IPS-18c (cell line): ENCODE measurements at regions not wholly inside any gene's neighbourhood (a gene's known extent, or its start where the extent isn't known, plus 50 kb on each side); places are given as distances from the start of the nearest gene placed in this dataset.

Experiments used
- H3K4me3 ChIP-seq: 2 replicates; pipeline ENCODE4 v1.7.0; 2013; ENCODE audit warnings: low read depth, mild to moderate bottlenecking, low read length, moderate library complexity; ENCODE audit not compliant: insufficient read depth
- H3K9me3 ChIP-seq: one replicate; pipeline ENCODE4 v1.6.1; 2013; ENCODE audit warnings: mild to moderate bottlenecking, low read length, moderate library complexity; ENCODE audit not compliant: control insufficient read depth, insufficient read depth

GRCh38 chr6:19028201-19028600 lies 641.1 kb downstream of the RNF144B start:
- no peak overlapping the region for H3K4me3 ChIP-seq

DNA sequence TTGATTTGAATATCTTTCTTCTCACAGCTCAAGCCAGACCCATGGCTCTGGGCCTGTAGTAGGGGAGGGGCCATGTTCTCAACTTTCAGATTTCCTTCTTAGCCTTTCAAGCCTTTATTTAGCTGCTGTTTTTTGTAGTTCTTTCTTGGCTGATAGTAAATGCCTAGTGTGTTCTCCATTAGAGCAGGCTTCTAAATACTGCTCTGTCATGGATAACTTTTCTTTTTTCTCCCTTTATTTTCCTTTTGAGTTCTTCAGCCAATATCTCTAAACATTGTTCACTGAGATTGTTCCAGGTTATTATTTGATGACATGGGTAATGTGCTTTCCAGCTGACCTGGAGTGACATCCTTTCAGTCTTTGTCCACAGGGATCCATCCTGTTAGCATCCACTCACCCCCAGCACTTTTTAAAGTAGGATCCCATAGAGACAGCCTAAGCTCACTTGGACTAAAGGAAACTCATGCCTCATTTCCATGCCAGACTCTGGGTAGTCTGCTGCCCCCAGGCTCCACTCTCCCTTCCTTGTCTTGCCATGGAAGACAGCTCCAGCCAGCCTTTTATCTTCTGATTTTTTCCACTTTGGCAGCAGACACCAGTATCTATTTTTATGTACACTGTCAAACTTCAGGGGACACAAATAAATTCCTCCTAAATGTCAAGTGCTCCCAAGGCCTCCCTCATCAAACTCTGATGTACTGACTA lies 645.6 kb downstream of the RNF144B start:
- H3K9me3 ChIP-seq = no peaks in the 10 kb centered on the region

More at GRCh38 chr6:19028201-19028600, 641.1 kb downstream of the RNF144B start:
- H3K9me3 ChIP-seq = no peaks in the 10 kb centered on the region

DNA sequence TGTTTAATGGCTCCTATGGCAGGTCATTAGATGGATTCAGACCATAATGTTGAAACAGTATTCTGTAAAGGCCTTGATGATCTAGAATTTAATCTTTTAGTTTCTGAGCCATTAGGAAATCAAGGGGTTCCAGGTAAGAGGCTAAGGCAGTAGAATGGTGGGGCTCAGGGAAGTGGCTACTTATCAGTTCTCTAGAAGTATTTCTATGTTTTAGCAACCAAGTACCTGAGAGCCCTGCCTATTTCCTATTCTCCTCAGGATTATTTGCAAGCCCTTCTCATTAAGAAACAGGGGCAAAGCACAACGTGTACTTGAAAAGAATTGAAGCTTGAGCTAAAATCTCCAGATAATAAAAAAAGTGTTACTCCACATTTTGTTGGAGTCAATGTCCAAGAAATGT lies 646.5 kb downstream of the RNF144B start:
- no peaks in the 10 kb centered on the region for H3K9me3 ChIP-seq

More for the DNA sequence above, 645.6 kb downstream of the RNF144B start:
- no peak overlapping the region for H3K4me3 ChIP-seq

GRCh38 chr6:19034986-19035385 lies 647.8 kb downstream of the RNF144B start:
- no peaks in the 10 kb centered on the region for H3K9me3 ChIP-seq

More for the DNA sequence above, 646.5 kb downstream of the RNF144B start:
- no peak overlapping the region for H3K4me3 ChIP-seq

DNA sequence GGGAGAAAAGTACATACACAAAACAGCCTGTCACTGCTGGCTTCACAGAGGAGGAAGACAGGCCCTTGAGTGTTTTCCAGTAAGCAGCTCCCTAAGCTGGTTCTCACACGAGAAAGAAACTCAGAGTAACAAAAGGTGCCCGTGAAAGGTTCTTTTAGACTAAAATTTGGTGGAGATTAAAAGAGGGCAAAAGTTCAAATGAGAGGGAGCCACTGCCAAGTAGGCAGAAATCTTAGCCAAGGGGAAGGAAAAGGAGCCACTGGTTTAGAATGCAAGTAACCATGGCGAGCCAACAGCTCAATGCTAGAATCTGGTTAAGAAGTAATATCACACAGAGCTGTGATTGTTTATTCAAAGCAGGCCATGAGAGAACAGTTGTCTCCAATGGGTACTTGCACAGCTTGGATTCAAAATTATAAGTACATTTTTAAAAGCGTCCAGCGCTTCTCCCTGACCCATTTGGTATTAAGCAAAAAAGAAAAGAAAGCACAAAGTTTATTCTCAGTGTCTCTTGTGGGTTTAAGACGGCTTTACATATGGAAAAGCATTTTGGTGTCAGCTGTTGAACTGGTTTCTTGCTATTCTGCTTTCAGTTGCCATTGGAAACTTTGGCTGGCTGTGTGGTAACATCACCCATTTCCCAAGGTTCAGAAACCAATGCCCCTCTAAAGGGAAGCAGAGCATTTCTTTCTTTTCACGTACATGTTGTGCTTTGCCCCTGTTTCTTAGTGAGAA lies 648.5 kb downstream of the RNF144B start:
- Histone ChIP-seq H3K9me3 (no peaks in the 10 kb centered on the region), H3K4me3 (no peak overlapping the region)

More at GRCh38 chr6:19034986-19035385, 647.8 kb downstream of the RNF144B start:
- H3K4me3 ChIP-seq = no peak overlapping the region

- H3K9me3 ChIP-seq = no peaks in the 10 kb centered on the region
- no peak overlapping the region for H3K4me3 ChIP-seq
Measured at GRCh38 chr6:19036196-19036555, 649.0 kb downstream of the RNF144B start.

DNA sequence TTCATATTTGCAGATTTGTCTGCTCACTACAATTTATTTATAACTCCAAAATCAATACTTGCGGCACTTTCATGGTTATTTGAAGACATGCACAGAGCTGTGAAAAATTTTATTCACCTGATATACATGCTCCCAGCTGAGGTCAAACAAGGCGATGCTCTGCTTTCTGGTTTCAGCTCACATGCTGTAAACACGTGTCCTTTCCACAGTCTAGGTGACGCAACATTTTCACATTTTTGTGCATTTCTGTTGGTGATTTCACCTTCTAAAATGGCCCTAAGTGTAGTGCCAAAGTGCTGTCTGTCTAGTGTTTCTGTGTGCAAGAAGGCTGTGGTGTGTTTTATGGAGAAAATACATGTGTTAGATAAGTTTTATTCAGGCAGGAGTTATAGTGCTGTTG lies 650.5 kb downstream of the RNF144B start:
- Histone ChIP-seq H3K9me3 (no peaks in the 10 kb centered on the region), H3K4me3 (no peak overlapping the region)

DNA sequence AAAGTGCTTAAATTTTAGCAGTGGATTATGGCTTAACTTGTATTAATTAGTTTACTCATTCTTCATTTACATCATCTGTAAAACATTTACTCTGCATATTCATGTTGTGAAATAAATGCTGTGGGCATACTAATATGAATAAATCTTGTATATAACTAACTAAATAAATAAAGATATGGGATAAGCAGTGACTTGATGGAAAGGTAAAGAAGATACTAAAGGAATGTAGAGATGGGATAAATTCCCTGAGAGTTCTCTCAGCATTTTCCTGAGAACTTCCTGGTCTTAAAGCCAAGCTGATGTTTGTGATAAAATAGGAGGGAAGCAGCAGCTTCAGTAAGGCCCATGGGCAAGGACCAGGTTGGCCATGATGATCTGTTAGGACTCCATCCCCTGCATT lies 652.1 kb downstream of the RNF144B start:
- Histone ChIP-seq H3K4me3 (no peak overlapping the region), H3K9me3 (no peaks in the 10 kb centered on the region)

- Histone ChIP-seq H3K4me3 (no peak overlapping the region), H3K9me3 (no peaks in the 10 kb centered on the region)
Measured at GRCh38 chr6:19041906-19042305, 654.8 kb downstream of the RNF144B start.

- no peaks in the 10 kb centered on the region for H3K9me3 ChIP-seq
- no peak overlapping the region for H3K4me3 ChIP-seq
Measured at GRCh38 chr6:19042420-19042819, 655.3 kb downstream of the RNF144B start.

DNA sequence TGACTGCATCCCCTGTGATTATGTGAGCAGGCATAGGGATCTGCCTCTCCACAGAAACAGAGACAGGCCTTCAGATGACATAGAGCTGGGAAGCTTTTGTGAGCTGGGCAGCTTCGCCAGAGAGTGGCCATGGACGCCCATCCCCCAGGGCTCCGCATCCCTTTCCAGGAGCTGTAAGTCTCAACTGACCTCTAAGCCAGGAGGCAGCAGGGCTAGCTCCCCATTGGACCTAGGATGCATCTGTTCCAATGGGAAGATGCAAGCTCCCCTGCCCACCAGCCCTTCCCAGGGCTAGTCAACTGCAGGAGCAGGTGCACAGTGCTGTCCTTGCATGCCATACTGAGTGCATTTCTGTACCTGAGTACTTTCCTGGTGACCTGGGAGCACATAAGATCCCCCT lies 663.6 kb downstream of the RNF144B start:
- H3K4me3 ChIP-seq = no peak overlapping the region

DNA sequence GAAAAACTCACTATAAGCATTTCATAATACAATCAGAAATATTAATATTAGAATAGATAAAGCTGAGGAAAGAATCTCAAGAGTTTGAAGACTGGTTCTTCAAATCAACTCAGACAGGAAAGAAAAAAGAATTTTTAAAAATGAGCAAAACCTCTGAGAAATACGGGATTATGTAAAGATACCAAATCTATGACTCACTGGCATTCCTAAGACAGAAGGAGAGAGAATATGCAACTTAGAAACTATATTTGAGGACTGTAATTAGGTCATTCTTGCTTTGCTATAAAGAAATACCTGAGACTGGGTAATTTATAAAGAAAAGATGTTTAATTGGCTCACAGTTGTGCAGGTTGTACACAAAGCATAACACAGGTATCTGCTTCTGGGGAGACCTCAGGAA lies 665.1 kb downstream of the RNF144B start:
- no peak overlapping the region for H3K4me3 ChIP-seq
- no peaks in the 10 kb centered on the region for H3K9me3 ChIP-seq

More for the DNA sequence above, 663.6 kb downstream of the RNF144B start:
- no peaks in the 10 kb centered on the region for H3K9me3 ChIP-seq

- H3K9me3 ChIP-seq = no peaks in the 10 kb centered on the region
- no peak overlapping the region for H3K4me3 ChIP-seq
Measured at GRCh38 chr6:19059102-19059501, 672.0 kb downstream of the RNF144B start.

DNA sequence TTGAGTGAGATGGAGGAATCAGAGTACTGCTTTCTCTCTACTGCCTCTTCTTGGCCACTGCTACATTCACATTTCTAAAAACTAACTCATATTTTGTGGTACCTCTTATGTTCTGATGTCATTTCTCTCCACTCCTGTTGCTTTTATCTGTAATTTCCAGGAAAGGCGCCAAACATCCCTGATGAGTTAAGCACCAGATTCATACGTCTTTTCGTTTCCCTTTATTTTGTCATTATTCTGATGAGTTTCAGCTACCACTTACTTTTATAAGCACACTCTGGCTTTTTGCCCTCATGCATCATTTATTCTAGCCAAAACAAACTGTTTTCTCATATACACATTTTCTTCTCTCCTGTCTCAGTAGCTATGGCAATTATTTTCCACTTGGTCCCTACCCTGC lies 680.0 kb downstream of the RNF144B start:
- Histone ChIP-seq H3K9me3 (no peaks in the 10 kb centered on the region), H3K4me3 (no peak overlapping the region)

DNA sequence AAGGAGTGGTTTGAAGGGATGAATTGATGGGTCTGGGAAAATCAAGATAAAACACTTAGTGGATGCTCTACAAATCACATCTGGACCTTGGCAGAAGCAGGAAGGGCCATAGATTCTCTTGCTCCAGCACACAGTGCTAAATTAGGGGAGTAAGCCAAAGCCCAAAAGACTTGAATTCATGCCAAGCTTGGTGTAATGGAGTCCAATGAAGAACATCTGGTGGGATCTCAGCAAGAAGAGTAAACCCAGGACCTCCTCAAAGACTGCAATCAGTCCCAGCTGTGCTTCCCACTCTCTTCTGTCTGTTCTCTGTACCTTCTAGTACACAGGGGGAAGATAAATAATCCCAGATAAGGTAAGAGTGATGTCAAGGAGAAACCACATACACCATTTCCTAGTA lies 683.4 kb downstream of the RNF144B start:
- H3K4me3 ChIP-seq = no peak overlapping the region
- no peaks in the 10 kb centered on the region for H3K9me3 ChIP-seq

GRCh38 chr6:19083801-19084200 lies 696.7 kb downstream of the RNF144B start:
- Histone ChIP-seq H3K9me3 (no peaks in the 10 kb centered on the region), H3K4me3 (no peak overlapping the region)

DNA sequence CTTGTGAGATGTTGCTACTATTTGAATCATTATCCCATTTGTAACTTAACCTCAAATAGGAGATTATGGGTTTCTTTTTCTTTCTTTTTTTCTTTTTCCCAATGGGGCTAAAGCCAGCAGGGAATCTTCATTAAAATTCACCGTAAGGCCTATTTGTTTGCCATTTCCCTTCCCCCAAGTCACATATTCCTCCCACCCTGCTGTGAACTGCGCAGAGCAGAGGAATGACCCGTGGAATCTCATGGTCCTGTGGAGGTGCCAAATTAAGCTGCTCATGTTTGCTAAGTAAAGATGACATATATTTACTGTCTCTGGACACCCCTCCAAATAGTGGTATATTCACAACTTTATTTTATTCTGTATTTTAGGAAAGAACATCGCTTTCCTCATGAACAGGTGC lies 699.3 kb downstream of the RNF144B start:
- Histone ChIP-seq H3K4me3 (no peak overlapping the region), H3K9me3 (no peaks in the 10 kb centered on the region)

- Histone ChIP-seq H3K4me3 (no peak overlapping the region), H3K9me3 (no peaks in the 10 kb centered on the region)
Measured at GRCh38 chr6:19087296-19087695, 700.1 kb downstream of the RNF144B start.
